T-helper 17 cell (primary cell): ENCODE measurements at regions not wholly inside any gene's neighbourhood (a gene's known extent, or its start where the extent isn't known, plus 50 kb on each side); places are given as distances from the start of the nearest gene placed in this dataset.
"Not testable (repeated sequence)": the region's sequence is repeated elsewhere in the genome, so short reads cannot be mapped to it uniquely, and the experiment has no call there.

Experiments
- ATAC-seq: fragments of 150-1000 bp; cut with Tn5 transposase; 2 replicates; pipeline ENCODE4 v1.10.0; 2021; ENCODE audit warnings: mild to moderate bottlenecking, moderate library complexity
- DNase-seq, 3 donors: peaks; one replicate each; pipeline versions ENCODE4 v3.0.0 to v3.0.0-alpha.2; 2020 to 2021
- H3K9me3 ChIP-seq: one replicate; pipeline ENCODE4 v1.7.0; 2013; ENCODE audit warnings: low read length, mild to moderate bottlenecking; ENCODE audit not compliant: control insufficient read depth, poor library complexity, severe bottlenecking
- H3K27ac Mint-ChIP-seq: one replicate; pipeline ENCODE4 v1.8.0; 2022; ENCODE audit warnings: mild to moderate bottlenecking, moderate library complexity, mixed read lengths
- H3K27me3 Mint-ChIP-seq: one replicate; pipeline ENCODE4 v1.8.0; 2022; ENCODE audit warnings: mixed read lengths
- H3K36me3 Mint-ChIP-seq: one replicate; pipeline ENCODE4 v1.8.0; 2022; ENCODE audit warnings: low read depth, mixed read lengths
- H3K4me1 Mint-ChIP-seq: one replicate; pipeline ENCODE4 v1.8.0; 2022; ENCODE audit warnings: mild to moderate bottlenecking, mixed read lengths
- H3K4me3 Mint-ChIP-seq: one replicate; pipeline ENCODE4 v1.8.0; 2022; ENCODE audit warnings: mild to moderate bottlenecking, moderate library complexity, mixed read lengths

- DNase-seq (no peak), ATAC-seq (no peak)
- Mint-ChIP-seq H3K36me3 (no peaks in the 10 kb centered on the region), H3K4me1 (no peaks in the 10 kb centered on the region), H3K27ac (no peak overlapping the region), H3K27me3 (no peaks in the 10 kb centered on the region), H3K4me3 (no peak overlapping the region)
- H3K9me3 ChIP-seq = no peaks in the 10 kb centered on the region
Measured at GRCh38 chr11:109521571-109522086, 99.6 kb downstream of the C11orf87 start.

GRCh38 chr11:109522116-109522755 is 100.2 kb downstream of the C11orf87 start:
- Mint-ChIP-seq H3K27ac (no peak overlapping the region), H3K27me3 (no peaks in the 10 kb centered on the region), H3K4me1 (no peaks in the 10 kb centered on the region), H3K4me3 (no peak overlapping the region), H3K36me3 (no peaks in the 10 kb centered on the region)
- H3K9me3 ChIP-seq = no peaks in the 10 kb centered on the region
- no peak for ATAC-seq
- DNase-seq = no peak

- H3K4me3 Mint-ChIP-seq, H3K27me3 Mint-ChIP-seq, H3K36me3 Mint-ChIP-seq, DNase-seq, H3K4me1 Mint-ChIP-seq, H3K9me3 ChIP-seq, H3K27ac Mint-ChIP-seq, ATAC-seq: not testable (repeated sequence)
Measured at GRCh38 chr11:109525636-109526035, 103.6 kb downstream of the C11orf87 start.

GRCh38 chr11:109526061-109526460 is 104.1 kb downstream of the C11orf87 start:
- no peaks in the 10 kb centered on the region for H3K4me1 Mint-ChIP-seq
- no peaks in the 10 kb centered on the region for H3K27me3 Mint-ChIP-seq
- no peaks in the 10 kb centered on the region for H3K9me3 ChIP-seq
- no peak for ATAC-seq
- H3K4me3 Mint-ChIP-seq = no peak overlapping the region
- no peak overlapping the region for H3K27ac Mint-ChIP-seq
- DNase-seq = no peak
- H3K36me3 Mint-ChIP-seq = no peaks in the 10 kb centered on the region

- DNase-seq (no peak), ATAC-seq (no peak)
- no peaks in the 10 kb centered on the region for H3K36me3 Mint-ChIP-seq
- H3K27me3 Mint-ChIP-seq = no peaks in the 10 kb centered on the region
- no peak overlapping the region for H3K27ac Mint-ChIP-seq
- no peaks in the 10 kb centered on the region for H3K4me1 Mint-ChIP-seq
- no peak overlapping the region for H3K4me3 Mint-ChIP-seq
- H3K9me3 ChIP-seq = no peaks in the 10 kb centered on the region
Measured at GRCh38 chr11:109526931-109527330, 104.9 kb downstream of the C11orf87 start.

- H3K4me1 Mint-ChIP-seq = no peaks in the 10 kb centered on the region
- H3K4me3 Mint-ChIP-seq = no peak overlapping the region
- ATAC-seq (no peak), DNase-seq (no peak)
- H3K36me3 Mint-ChIP-seq = no peaks in the 10 kb centered on the region
- no peaks in the 10 kb centered on the region for H3K9me3 ChIP-seq
- no peak overlapping the region for H3K27ac Mint-ChIP-seq
- H3K27me3 Mint-ChIP-seq = no peaks in the 10 kb centered on the region
Measured at GRCh38 chr11:109527496-109527895, 105.5 kb downstream of the C11orf87 start.

- Mint-ChIP-seq H3K4me3 (no peak overlapping the region), H3K36me3 (no peaks in the 10 kb centered on the region), H3K27ac (no peak overlapping the region), H3K27me3 (no peaks in the 10 kb centered on the region), H3K4me1 (no peaks in the 10 kb centered on the region)
- ATAC-seq (no peak), DNase-seq (no peak)
- H3K9me3 ChIP-seq = no peaks in the 10 kb centered on the region
Measured at GRCh38 chr11:109547356-109548027, 125.5 kb downstream of the C11orf87 start.

- no peak overlapping the region for H3K4me3 Mint-ChIP-seq
- no peak for DNase-seq
- H3K4me1 Mint-ChIP-seq = no peaks in the 10 kb centered on the region
- no peak for ATAC-seq
- no peak overlapping the region for H3K27ac Mint-ChIP-seq
- no peaks in the 10 kb centered on the region for H3K9me3 ChIP-seq
- H3K27me3 Mint-ChIP-seq = no peaks in the 10 kb centered on the region
- no peaks in the 10 kb centered on the region for H3K36me3 Mint-ChIP-seq
Measured at GRCh38 chr11:109552376-109552775, 130.4 kb downstream of the C11orf87 start.

- DNase-seq = no peak
- H3K9me3 ChIP-seq = no peaks in the 10 kb centered on the region
- ATAC-seq = no peak
- Mint-ChIP-seq H3K27ac (no peak overlapping the region), H3K4me3 (no peak overlapping the region), H3K36me3 (no peaks in the 10 kb centered on the region), H3K27me3 (no peaks in the 10 kb centered on the region), H3K4me1 (no peaks in the 10 kb centered on the region)
Measured at GRCh38 chr11:109553284-109553683, 131.3 kb downstream of the C11orf87 start.

GRCh38 chr11:109554951-109555350 is 133.0 kb downstream of the C11orf87 start:
- H3K4me1 Mint-ChIP-seq = no peaks in the 10 kb centered on the region
- ATAC-seq = no peak
- H3K9me3 ChIP-seq = no peaks in the 10 kb centered on the region
- no peak for DNase-seq
- H3K27me3 Mint-ChIP-seq = no peaks in the 10 kb centered on the region
- H3K4me3 Mint-ChIP-seq = no peak overlapping the region
- H3K27ac Mint-ChIP-seq = no peak overlapping the region
- H3K36me3 Mint-ChIP-seq = no peaks in the 10 kb centered on the region

- Mint-ChIP-seq H3K27me3 (no peaks in the 10 kb centered on the region), H3K4me1 (no peaks in the 10 kb centered on the region), H3K27ac (no peak overlapping the region), H3K36me3 (no peaks in the 10 kb centered on the region), H3K4me3 (no peak overlapping the region)
- DNase-seq (no peak), ATAC-seq (no peak)
- no peaks in the 10 kb centered on the region for H3K9me3 ChIP-seq
Measured at GRCh38 chr11:109564241-109564640, 142.3 kb downstream of the C11orf87 start.

- no peaks in the 10 kb centered on the region for H3K9me3 ChIP-seq
- Mint-ChIP-seq H3K4me1 (no peaks in the 10 kb centered on the region), H3K27me3 (no peaks in the 10 kb centered on the region), H3K36me3 (no peaks in the 10 kb centered on the region), H3K4me3 (no peak overlapping the region), H3K27ac (no peak overlapping the region)
- no peak for DNase-seq
- ATAC-seq = no peak
Measured at GRCh38 chr11:109582470-109582869, 160.5 kb downstream of the C11orf87 start.

- Mint-ChIP-seq H3K4me1 (no peaks in the 10 kb centered on the region), H3K36me3 (no peaks in the 10 kb centered on the region), H3K27ac (no peak overlapping the region), H3K4me3 (no peak overlapping the region), H3K27me3 (no peaks in the 10 kb centered on the region)
- ATAC-seq = no peak
- H3K9me3 ChIP-seq = no peaks in the 10 kb centered on the region
- no peak for DNase-seq
Measured at GRCh38 chr11:109584001-109584972, 162.3 kb downstream of the C11orf87 start.
